Keratinocyte (primary cell): ENCODE measurements at regions not wholly inside any gene's neighbourhood (a gene's known extent, or its start where the extent isn't known, plus 50 kb on each side); places are given as distances from the start of the nearest gene placed in this dataset.
"Not testable (repeated sequence)": the region's sequence is repeated elsewhere in the genome, so short reads cannot be mapped to it uniquely, and the experiment has no call there.

Experiments used
- CTCF ChIP-seq, 3 experiments: IDR thresholded peaks in 1 of 3; conservative IDR thresholded peaks in 1 of 3; optimal IDR thresholded peaks in 1 of 3; 2 replicates in 2 of 3; 3 replicates in 1 of 3; pipeline versions ENCODE3 to v1.5.1; 2011; ENCODE audit warnings: low read length in 3 of 3, mild to moderate bottlenecking in 3 of 3, moderate library complexity in 2 of 3, control low read depth in 1 of 3, inconsistent platforms in 1 of 3; ENCODE audit not compliant: insufficient read depth in 2 of 3; ENCODE audit errors: extremely low read depth in 1 of 3
- EZH2 ChIP-seq: IDR thresholded peaks from one replicate; pipeline ENCODE4 v1.6.1; 2012; ENCODE audit warnings: inconsistent platforms, mild to moderate bottlenecking, low read length, moderate library complexity

DNA sequence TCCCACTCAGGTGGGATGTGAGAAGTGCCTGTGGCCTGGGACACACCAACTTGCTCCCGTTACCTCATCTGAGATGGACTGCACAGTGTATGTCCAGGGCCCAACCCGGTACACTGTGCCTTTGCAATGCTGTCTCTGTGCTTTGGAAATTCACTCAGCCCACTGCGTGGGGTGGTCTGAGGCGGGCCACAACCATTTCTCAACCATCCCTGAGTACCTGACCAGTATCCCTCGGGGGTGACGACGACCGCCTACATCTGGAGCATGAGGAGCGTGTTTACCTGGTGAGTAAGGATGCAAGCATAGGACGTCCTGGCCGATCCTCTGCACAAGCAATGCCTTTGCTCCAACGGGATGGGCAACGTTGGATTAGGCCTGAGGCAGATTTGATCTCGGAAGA lies 188.2 kb upstream of the PZP start:
- TF ChIP-seq CTCF (optimal IDR thresholded peaks at IDR 0.05 in 1 of 3, IDR thresholded peaks at IDR 0.05 in 1 of 3, conservative IDR thresholded peaks at IDR 0.05 in 1 of 3; ENCODE audit: extremely low read depth in 1 of 3, insufficient read depth in 2 of 3, low read length in 3 of 3); EZH2: not testable (repeated sequence)
